CD14-positive monocyte (primary cell): ENCODE measurements at regions not wholly inside any gene's neighbourhood (a gene's known extent, or its start where the extent isn't known, plus 50 kb on each side); places are given as distances from the start of the nearest gene placed in this dataset.

Experiments used
- DNase-seq, 3 donors: peaks; one replicate each; pipeline ENCODE4 v3.0.0-alpha.2; 2011 to 2022
- H2AFZ ChIP-seq: 2 replicates; pipeline ENCODE4 v1.6.0; 2012; ENCODE audit warnings: mild to moderate bottlenecking, low read depth, low read length, inconsistent platforms; ENCODE audit not compliant: insufficient read depth, poor library complexity, severe bottlenecking
- H3K27ac ChIP-seq, 2 donors: 1 replicate in 1 of 2; 2 replicates in 1 of 2; pipeline ENCODE4 v1.5.1; 2012 to 2013; ENCODE audit warnings: low read length in 2 of 2, control low read depth in 1 of 2, inconsistent platforms in 1 of 2, low read depth in 1 of 2, mild to moderate bottlenecking in 1 of 2
- H3K27me3 ChIP-seq, 2 donors: one replicate each; pipeline versions ENCODE4 v1.6.0 to v1.6.1; 2011 to 2013; ENCODE audit warnings: low read length in 2 of 2; ENCODE audit not compliant: control insufficient read depth in 2 of 2, insufficient read depth in 2 of 2
- H3K36me3 ChIP-seq, 2 donors: replicated peaks in 1 of 2; 1 replicate in 1 of 2; 2 replicates in 1 of 2; pipeline versions ENCODE4 v1.5.1 to v1.6.1; 2012 to 2013; ENCODE audit warnings: low read length in 2 of 2, control low read depth in 1 of 2, inconsistent platforms in 1 of 2, mild to moderate bottlenecking in 1 of 2; ENCODE audit not compliant: insufficient read depth in 2 of 2, control insufficient read depth in 1 of 2
- H3K4me1 ChIP-seq, 2 donors: 1 replicate in 1 of 2; 2 replicates in 1 of 2; pipeline versions ENCODE4 v1.5.1 to v1.6.1; 2012 to 2013; ENCODE audit warnings: low read length in 2 of 2, control low read depth in 1 of 2, inconsistent platforms in 1 of 2, mild to moderate bottlenecking in 1 of 2, moderate library complexity in 1 of 2; ENCODE audit not compliant: insufficient read depth in 2 of 2, control insufficient read depth in 1 of 2
- H3K4me2 ChIP-seq: replicated peaks from 2 replicates; pipeline ENCODE3; 2012; ENCODE audit warnings: low read length, moderate library complexity, mild to moderate bottlenecking; ENCODE audit not compliant: poor library complexity, severe bottlenecking; ENCODE audit errors: extremely low read depth
- H3K4me3 ChIP-seq, 3 experiments: fragments of 200-600 bp in 1 of 3; sonication (generic) in 1 of 3; replicated peaks in 1 of 3; 1 replicate in 2 of 3; 2 replicates in 1 of 3; pipeline ENCODE4 v1.5.1; 2011 to 2013; ENCODE audit warnings: low read length in 3 of 3, mild to moderate bottlenecking in 3 of 3, control low read depth in 2 of 3, low read depth in 2 of 3, inconsistent platforms in 1 of 3, moderate library complexity in 1 of 3
- H3K79me2 ChIP-seq: 2 replicates; pipeline ENCODE4 v1.6.0; 2012; ENCODE audit warnings: mild to moderate bottlenecking, control low read depth, inconsistent platforms, low read length, moderate library complexity; ENCODE audit not compliant: insufficient read depth
- H3K9ac ChIP-seq: 2 replicates; pipeline ENCODE4 v1.6.0; 2017; ENCODE audit warnings: low read length, mild to moderate bottlenecking; ENCODE audit not compliant: insufficient read depth, poor library complexity, severe bottlenecking
- H3K9me3 ChIP-seq, 2 donors: replicated peaks in 1 of 2; 1 replicate in 1 of 2; 2 replicates in 1 of 2; pipeline versions ENCODE4 v1.5.1 to v1.6.1; 2012 to 2013; ENCODE audit warnings: low read length in 2 of 2, control low read depth in 1 of 2; ENCODE audit not compliant: control insufficient read depth in 1 of 2, insufficient read depth in 1 of 2
- H4K20me1 ChIP-seq: 2 replicates; pipeline ENCODE4 v1.6.0; 2012; ENCODE audit warnings: mild to moderate bottlenecking, low read length, control low read depth, moderate library complexity; ENCODE audit not compliant: insufficient read depth
- H3K27ac Mint-ChIP-seq, 7 donors: one replicate each; pipeline ENCODE4 v1.8.0; 2020; ENCODE audit warnings: mild to moderate bottlenecking in 7 of 7, mixed read lengths in 7 of 7, moderate library complexity in 6 of 7, inconsistent platforms in 2 of 7
- H3K27me3 Mint-ChIP-seq, 3 donors: one replicate each; pipeline ENCODE4 v1.8.0; 2021 to 2022; ENCODE audit warnings: low read depth in 3 of 3, mild to moderate bottlenecking in 3 of 3, mixed read lengths in 3 of 3, moderate library complexity in 3 of 3, inconsistent platforms in 1 of 3
- H3K36me3 Mint-ChIP-seq, 2 donors: one replicate each; pipeline ENCODE4 v1.8.0; 2020; ENCODE audit warnings: mixed read lengths in 2 of 2, inconsistent platforms in 1 of 2, mild to moderate bottlenecking in 1 of 2
- H3K4me1 Mint-ChIP-seq: one replicate; pipeline ENCODE4 v1.8.0; 2020; ENCODE audit warnings: mild to moderate bottlenecking, mixed read lengths
- H3K4me3 Mint-ChIP-seq, 2 donors: one replicate each; pipeline ENCODE4 v1.8.0; 2020; ENCODE audit warnings: mild to moderate bottlenecking in 2 of 2, mixed read lengths in 2 of 2, moderate library complexity in 1 of 2
- H3K9me3 Mint-ChIP-seq, 7 donors: one replicate each; pipeline ENCODE4 v1.8.0; 2020 to 2022; ENCODE audit warnings: mixed read lengths in 7 of 7, mild to moderate bottlenecking in 6 of 7, moderate library complexity in 6 of 7, inconsistent platforms in 2 of 7
- CTCF ChIP-seq: fragments of 200-600 bp; IDR thresholded peaks from one replicate; pipeline ENCODE4 v1.8.0; 2022; ENCODE audit warnings: antibody characterized with exemption, mild to moderate bottlenecking
- WGBS: methylation state at CpG from one replicate; pipeline ENCODE4 v1.1.5; 2013; ENCODE audit warnings: missing lambda C conversion rate; ENCODE audit not compliant: insufficient coverage; 5-methylcytosine and 5-hydroxymethylcytosine counted together
- intact Hi-C, 2 donors: fragments of 100-400 bp; cut with micrococcal nuclease; formaldehyde crosslinking; loops; one replicate each; pipeline versions ENCODE4 v1.15.0 to v1.15.1; 2023

- TF ChIP-seq CTCF, result no peak
- Histone ChIP-seq H3K4me2 (no peak overlapping the region), H3K4me1 (no peaks in the 10 kb centered on the region), H3K79me2 (peaks cover 37% of the 10 kb centered on the region), H3K36me3 (peaks cover 0 to 9% of the 10 kb centered on the region in 2 donors), H3K9me3 (no peaks in the 10 kb centered on the region), H3K27me3 (no peaks in the 10 kb centered on the region), H4K20me1 (peaks cover 98% of the 10 kb centered on the region), H3K9ac (no peak overlapping the region), H2AFZ (no peak overlapping the region), H3K27ac (no peak overlapping the region), H3K4me3 (no peak overlapping the region)
- H3K27ac Mint-ChIP-seq, result no peak overlapping the region
- H3K27me3 Mint-ChIP-seq, result no peaks in the 10 kb centered on the region
- no peaks in the 10 kb centered on the region for H3K9me3 Mint-ChIP-seq
- WGBS, result 100% methylated on average over 1 of the region's 1 CpG
- DNase-seq, result no peak
- H3K4me1 Mint-ChIP-seq, result peaks cover 2% of the 10 kb centered on the region
- H3K4me3 Mint-ChIP-seq, result no peak overlapping the region
- peaks cover 10 to 29% of the 10 kb centered on the region in 2 donors for H3K36me3 Mint-ChIP-seq
- intact Hi-C loops, result no loop called here
Observed at GRCh38 chr22:42190274-42190673, 59.7 kb upstream of the CYP2D6 start.

- Mint-ChIP-seq H3K9me3 (no peaks in the 10 kb centered on the region), H3K27me3 (no peaks in the 10 kb centered on the region), H3K27ac (no peak overlapping the region), H3K4me3 (no peak overlapping the region), H3K4me1 (peaks cover 2% of the 10 kb centered on the region), H3K36me3 (peaks cover 10 to 29% of the 10 kb centered on the region in 2 donors)
- intact Hi-C loops, result no loop called here
- Histone ChIP-seq H3K9me3 (no peaks in the 10 kb centered on the region), H3K79me2 (peaks cover 37% of the 10 kb centered on the region), H3K4me3 (no peak overlapping the region), H3K4me2 (no peak overlapping the region), H3K36me3 (peaks cover 0 to 9% of the 10 kb centered on the region in 2 donors), H3K27me3 (no peaks in the 10 kb centered on the region), H3K9ac (no peak overlapping the region), H3K4me1 (no peaks in the 10 kb centered on the region), H2AFZ (no peak overlapping the region), H4K20me1 (peaks cover 98% of the 10 kb centered on the region), H3K27ac (no peak overlapping the region)
- no CpG with 5 or more reads among the region's 4 CpGs for WGBS
- TF ChIP-seq CTCF, result no peak
- DNase-seq, result no peak
Observed at GRCh38 chr22:42189761-42190160, 59.2 kb upstream of the CYP2D6 start.
